Common myeloid progenitor, CD34-positive (primary cell): ENCODE measurements at regions not wholly inside any gene's neighbourhood (a gene's known extent, or its start where the extent isn't known, plus 50 kb on each side); places are given as distances from the start of the nearest gene placed in this dataset.
"Not testable (repeated sequence)": the region's sequence is repeated elsewhere in the genome, so short reads cannot be mapped to it uniquely, and the experiment has no call there.

Experiments used
- CTCF ChIA-PET: fragments of 350-600 bp; sonication (Branson Sonifier 250); formaldehyde crosslinking; loops from one replicate; lab custom pipeline; 2021; ENCODE audit warnings: antibody characterized with exemption; lab: Charles Lee
- POLR2A ChIA-PET: fragments of 350-600 bp; sonication (Branson Sonifier 250); formaldehyde crosslinking; loops from one replicate; lab custom pipeline; 2021; ENCODE audit warnings: antibody characterized with exemption; lab: Charles Lee
- DNase-seq, 3 donors: peaks; one replicate each; pipeline versions ENCODE4 v3.0.0 to v3.0.0-alpha.2; 2013
- H3K27ac ChIP-seq, 2 experiments: 1 replicate in 1 of 2; 2 replicates in 1 of 2; pipeline ENCODE4 v1.7.0; 2013; ENCODE audit warnings: inconsistent platforms in 2 of 2, low read length in 2 of 2, mild to moderate bottlenecking in 2 of 2, low read depth in 1 of 2, moderate library complexity in 1 of 2; ENCODE audit not compliant: severe bottlenecking in 2 of 2, insufficient read depth in 1 of 2, poor library complexity in 1 of 2
- H3K27me3 ChIP-seq, 5 experiments: replicated peaks in 2 of 5; 1 replicate in 3 of 5; 2 replicates in 2 of 5; pipeline versions ENCODE4 v1.6.1 to v1.7.0; 2013; ENCODE audit warnings: low read length in 4 of 5, mild to moderate bottlenecking in 2 of 5, moderate library complexity in 2 of 5, inconsistent platforms in 1 of 5; ENCODE audit not compliant: insufficient read depth in 5 of 5, control insufficient read depth in 4 of 5
- H3K36me3 ChIP-seq, 4 experiments: 1 replicate in 2 of 4; 2 replicates in 2 of 4; pipeline versions ENCODE4 v1.6.1 to v1.7.0; 2013; ENCODE audit warnings: low read length in 3 of 4, control low read depth in 1 of 4, mild to moderate bottlenecking in 1 of 4; ENCODE audit not compliant: control insufficient read depth in 4 of 4, insufficient read depth in 4 of 4
- H3K4me1 ChIP-seq, 4 experiments: 1 replicate in 3 of 4; 2 replicates in 1 of 4; pipeline versions ENCODE4 v1.6.1 to v1.7.1; 2013; ENCODE audit warnings: low read length in 3 of 4, mild to moderate bottlenecking in 3 of 4, control low read depth in 1 of 4, inconsistent platforms in 1 of 4, moderate library complexity in 1 of 4; ENCODE audit not compliant: control insufficient read depth in 4 of 4, insufficient read depth in 4 of 4; ENCODE audit errors: control extremely low read depth in 1 of 4
- H3K4me3 ChIP-seq, 7 experiments: 1 replicate in 4 of 7; 2 replicates in 3 of 7; pipeline versions ENCODE4 v1.5.1 to v1.7.0; 2013; ENCODE audit warnings: mild to moderate bottlenecking in 7 of 7, low read length in 6 of 7, moderate library complexity in 6 of 7, inconsistent platforms in 2 of 7, low read depth in 2 of 7, control low read depth in 1 of 7; ENCODE audit not compliant: insufficient read depth in 4 of 7, control insufficient read depth in 1 of 7; ENCODE audit errors: extremely low read depth in 1 of 7
- H3K9me3 ChIP-seq, 5 experiments: 1 replicate in 4 of 5; 2 replicates in 1 of 5; pipeline versions ENCODE4 v1.6.1 to v1.7.1; 2013; ENCODE audit warnings: low read length in 4 of 5, mild to moderate bottlenecking in 2 of 5, inconsistent platforms in 1 of 5, low read depth in 1 of 5, moderate library complexity in 1 of 5; ENCODE audit not compliant: control insufficient read depth in 4 of 5, insufficient read depth in 2 of 5; ENCODE audit errors: control extremely low read depth in 1 of 5
- WGBS: methylation state at CpG from one replicate; pipeline ENCODE4 v1.1.5; 2013; ENCODE audit not compliant: insufficient coverage; 5-methylcytosine and 5-hydroxymethylcytosine counted together

DNA sequence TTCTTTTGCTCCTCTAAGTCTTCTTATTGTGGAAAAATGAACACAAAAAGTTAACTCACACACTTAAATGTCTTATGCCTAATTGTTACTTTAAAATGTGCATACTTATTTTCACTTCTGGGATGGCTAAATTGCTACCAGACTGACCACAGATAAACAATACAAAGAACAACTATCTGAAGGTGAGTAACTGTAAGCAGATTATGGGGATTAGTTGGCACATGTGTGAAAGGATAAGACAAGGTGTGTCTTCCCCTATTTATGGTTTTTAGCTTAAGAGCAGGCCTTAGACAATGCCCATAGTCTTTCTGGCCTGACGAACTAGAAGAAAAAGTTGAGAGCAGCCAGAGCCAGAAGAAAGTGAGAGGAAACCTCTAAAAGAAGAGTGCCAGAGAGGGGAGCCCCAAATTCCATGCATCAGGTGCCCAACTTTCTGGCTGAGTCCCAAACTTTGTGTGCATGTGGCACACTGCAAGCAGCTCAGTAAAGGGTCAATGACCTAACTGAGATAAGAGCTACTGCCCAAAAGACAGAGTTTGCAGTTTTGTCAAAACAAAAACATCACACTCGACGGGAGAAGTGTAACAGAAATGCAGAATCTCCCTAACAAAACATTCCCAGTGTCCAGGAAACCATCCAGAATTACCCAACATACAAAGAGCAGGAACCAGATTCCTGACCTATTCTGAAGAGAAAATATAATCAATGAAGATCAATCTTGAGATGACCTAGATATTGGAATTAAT, 375.4 kb downstream of the KCNRG start:
- no peaks in the 10 kb centered on the region for H3K9me3 ChIP-seq
- H3K36me3 ChIP-seq = no peaks in the 10 kb centered on the region
- H3K4me3 ChIP-seq = no peak overlapping the region
- H3K4me1 ChIP-seq = peaks cover 0 to 5% (median 0%) of the 10 kb centered on the region in 4 experiments
- CTCF ChIA-PET = no interaction called here
- POLR2A ChIA-PET = interaction anchor here (0.7 kb wide), 1 partner anchor 28 kb away, joined by 3 read pairs; no protein-coding TSS in a partner anchor
- 100% methylated on average over 3 of the region's 3 CpGs for WGBS
- no peaks in the 10 kb centered on the region for H3K27me3 ChIP-seq
- H3K27ac ChIP-seq = no peak overlapping the region
- no peak for DNase-seq

- Histone ChIP-seq H3K27ac (no peak overlapping the region), H3K36me3 (no peaks in the 10 kb centered on the region), H3K9me3 (no peaks in the 10 kb centered on the region), H3K4me3 (no peak overlapping the region), H3K27me3 (no peaks in the 10 kb centered on the region), H3K4me1 (peaks cover 0 to 5% (median 0%) of the 10 kb centered on the region in 4 experiments)
- POLR2A ChIA-PET = no interaction called here
- no peak for DNase-seq
- no CpG with 5 or more reads among the region's 1 CpG for WGBS
- CTCF ChIA-PET = no interaction called here
Measured at GRCh38 chr13:50392977-50393376, 377.7 kb downstream of the KCNRG start.

- POLR2A ChIA-PET = no interaction called here
- peaks cover 0 to under 1% (median 0%) of the 10 kb centered on the region in 4 experiments for H3K4me1 ChIP-seq
- no peak overlapping the region for H3K27ac ChIP-seq
- no peaks in the 10 kb centered on the region for H3K9me3 ChIP-seq
- no peak for DNase-seq
- no peak overlapping the region for H3K4me3 ChIP-seq
- 80% methylated on average over 5 of the region's 6 CpGs for WGBS
- CTCF ChIA-PET = no interaction called here
- no peaks in the 10 kb centered on the region for H3K36me3 ChIP-seq
- no peaks in the 10 kb centered on the region for H3K27me3 ChIP-seq
Measured at GRCh38 chr13:50393628-50394027, 378.4 kb downstream of the KCNRG start.

DNA sequence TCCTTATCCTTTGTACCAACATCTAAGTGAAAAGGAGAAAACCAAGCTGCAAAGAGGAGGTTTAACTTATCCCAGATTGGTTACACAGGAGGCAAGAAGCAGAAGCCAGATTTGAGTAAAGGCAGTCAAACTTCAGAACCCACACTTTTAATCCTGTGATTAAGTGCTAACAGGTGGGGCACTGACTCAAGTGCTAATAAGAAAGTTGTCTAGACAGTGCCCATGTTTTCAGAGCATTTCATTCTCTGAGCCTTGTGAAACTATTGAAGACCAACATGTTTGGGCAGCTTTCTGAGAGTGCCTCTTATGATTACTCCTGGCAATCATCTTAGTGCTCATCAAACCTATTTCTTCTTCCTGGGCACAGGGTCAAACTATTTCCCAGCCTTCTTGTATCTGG, 380.8 kb downstream of the KCNRG start:
- POLR2A ChIA-PET = no interaction called here
- no peak for DNase-seq
- H3K4me1 ChIP-seq = no peaks in the 10 kb centered on the region
- no peak overlapping the region for H3K4me3 ChIP-seq
- H3K36me3 ChIP-seq = no peaks in the 10 kb centered on the region
- H3K27me3 ChIP-seq = no peaks in the 10 kb centered on the region
- no peaks in the 10 kb centered on the region for H3K9me3 ChIP-seq
- CTCF ChIA-PET = interaction anchor here (1.2 kb wide), 1 partner anchor 9 kb away, joined by 3 read pairs; no protein-coding TSS in a partner anchor
- no peak overlapping the region for H3K27ac ChIP-seq

- POLR2A ChIA-PET, H3K27ac ChIP-seq, H3K9me3 ChIP-seq, DNase-seq, H3K4me1 ChIP-seq, H3K27me3 ChIP-seq, H3K36me3 ChIP-seq, H3K4me3 ChIP-seq: not testable (repeated sequence)
- CTCF ChIA-PET = interaction anchor here (1.2 kb wide), 1 partner anchor 9 kb away, joined by 3 read pairs; no protein-coding TSS in a partner anchor
- 96% methylated on average over 24 of the region's 31 CpGs for WGBS
Measured at GRCh38 chr13:50396618-50397017, 381.4 kb downstream of the KCNRG start.

- POLR2A ChIA-PET = no interaction called here
- Histone ChIP-seq H3K9me3 (no peaks in the 10 kb centered on the region), H3K4me3 (no peak overlapping the region), H3K4me1 (no peaks in the 10 kb centered on the region), H3K27ac (no peak overlapping the region), H3K27me3 (no peaks in the 10 kb centered on the region), H3K36me3 (no peaks in the 10 kb centered on the region)
- DNase-seq = no peak
- CTCF ChIA-PET = no interaction called here
- WGBS = 100% methylated on average over 1 of the region's 3 CpGs
Measured at GRCh38 chr13:50400035-50400726, 384.9 kb downstream of the KCNRG start.

DNA sequence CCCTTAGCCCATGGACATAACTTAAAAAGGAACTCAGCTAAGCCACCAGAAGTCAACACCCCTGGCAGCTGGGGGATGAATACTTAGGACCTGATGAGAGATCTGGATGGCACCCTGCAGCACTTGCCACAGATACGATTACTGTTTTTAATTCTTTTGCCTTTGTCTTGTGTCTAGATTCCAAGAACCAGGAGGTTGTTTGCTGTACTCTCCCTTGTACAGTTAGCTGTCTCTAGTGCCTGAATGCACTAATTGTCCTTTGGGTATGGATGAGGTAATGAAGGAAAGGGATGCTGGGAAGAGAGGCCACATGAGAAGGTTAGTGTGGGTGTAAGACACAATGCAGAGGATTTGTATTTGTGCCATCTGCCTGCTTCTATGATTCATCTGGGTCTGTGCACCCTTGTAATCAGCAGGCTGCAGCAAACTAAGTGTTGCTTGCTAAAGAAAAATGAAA, 385.8 kb downstream of the KCNRG start:
- CTCF ChIA-PET = no interaction called here
- no peaks in the 10 kb centered on the region for H3K27me3 ChIP-seq
- H3K4me3 ChIP-seq = no peak overlapping the region
- no peaks in the 10 kb centered on the region for H3K36me3 ChIP-seq
- H3K9me3 ChIP-seq = no peaks in the 10 kb centered on the region
- WGBS = 100% methylated on average over 1 of the region's 1 CpG
- no peak for DNase-seq
- POLR2A ChIA-PET = no interaction called here
- no peaks in the 10 kb centered on the region for H3K4me1 ChIP-seq
- no peak overlapping the region for H3K27ac ChIP-seq
